ENCODE measurements at regions not wholly inside any gene's neighbourhood (a gene's known extent, or its start where the extent isn't known, plus 50 kb on each side); places are given as distances from the start of the nearest gene placed in this dataset.

- TF ChIP-seq RAD21 (IDR thresholded peaks at IDR 0.05; ENCODE audit: low read depth) (no peak), CTCF (IDR thresholded peaks at IDR 0.05 in 2 of 3, conservative IDR thresholded peaks at IDR 0.05 in 1 of 3; ENCODE audit: borderline replicate concordance in 1 of 3, insufficient read depth in 1 of 3, low read depth in 2 of 3, low read length in 2 of 3) (no peak), EZH2phosphoT487 (IDR thresholded peaks at IDR 0.05; ENCODE audit: borderline replicate concordance) (no peak), POLR2A (IDR thresholded peaks at IDR 0.05; ENCODE audit: borderline replicate concordance, extremely low read depth, insufficient read depth, insufficient read length) (no peak), REST (IDR thresholded peaks at IDR 0.05; ENCODE audit: low read depth) (no peak), POLR2AphosphoS5 (IDR thresholded peaks at IDR 0.05; ENCODE audit: low read depth, low read length) (no peak), ZNF274 (IDR thresholded peaks at IDR 0.05; ENCODE audit: low read depth, low read length) (no peak), ZFX (IDR thresholded peaks at IDR 0.05) (no peak), JUND (IDR thresholded peaks at IDR 0.05) (no peak), SRF (IDR thresholded peaks at IDR 0.05; ENCODE audit: low read depth) (no peak)
These were observed 724.7 kb upstream of the ZNF385D start for GRCh38 chr3:22475665-22476240.
